ENCODE measurements at regions not wholly inside any gene's neighbourhood (a gene's known extent, or its start where the extent isn't known, plus 50 kb on each side); places are given as distances from the start of the nearest gene placed in this dataset.

- Mint-ChIP-seq H3K27ac (no peak overlapping the region), H3K4me1 (peaks cover 14% of the 10 kb centered on the region), H3K27me3 (ENCODE audit: insufficient read depth, low read depth, poor library complexity) (peaks cover 3% of the 10 kb centered on the region), H3K9me3 (peaks cover 18% of the 10 kb centered on the region), H3K4me3 (no peak overlapping the region), H3K36me3 (ENCODE audit: low read depth) (peaks cover 9% of the 10 kb centered on the region)
- Histone ChIP-seq H3K4me2 (no peak overlapping the region), H3K27ac (ENCODE audit: low read depth) (no peak overlapping the region), H3K27me3 (ENCODE audit: insufficient read depth) (no peaks in the 10 kb centered on the region), H3F3A (replicated peaks; ENCODE audit: low read depth) (no peaks in the 10 kb centered on the region), H4K20me1 (replicated peaks; ENCODE audit: insufficient read depth) (no peaks in the 10 kb centered on the region), H3K36me3 (ENCODE audit: insufficient read depth) (peaks cover 4% of the 10 kb centered on the region; the same call in 1 of the 2 replicates), H3K79me2 (replicated peaks; ENCODE audit: insufficient read depth) (no peaks in the 10 kb centered on the region), H3K9me2 (ENCODE audit: insufficient read depth) (no peaks in the 10 kb centered on the region), H3K4me3 (no peak overlapping the region), H2AFZ (no peak overlapping the region), H3K4me1 (ENCODE audit: insufficient read depth) (peaks cover 6% of the 10 kb centered on the region; the same call in 1 of the 2 replicates)
- ATAC-seq (no peak), DNase-seq (ENCODE audit: low spot score) (no peak)
- TF ChIP-seq ZNF114 (CRISPR knock-in tag; IDR thresholded peaks at IDR 0.05) = no peak
- TF ChIP-seq ZNF331 (CRISPR knock-in tag; IDR thresholded peaks at IDR 0.05; ENCODE audit: low read depth) = no peak
- TF ChIP-seq EZH2phosphoT487 (IDR thresholded peaks at IDR 0.05; ENCODE audit: unreplicated experiment) = no peak
- no peak for TF ChIP-seq ETS1 (IDR thresholded peaks at IDR 0.05)
- TF ChIP-seq NANOG (IDR thresholded peaks at IDR 0.05; ENCODE audit: borderline replicate concordance) = no peak
- TF ChIP-seq ZNF462 (CRISPR knock-in tag; IDR thresholded peaks at IDR 0.05) = no peak
- TF ChIP-seq CREB1 (CRISPR knock-in tag; IDR thresholded peaks at IDR 0.05; ENCODE audit: low read depth) = no peak
- no peak for TF ChIP-seq JUNB (IDR thresholded peaks at IDR 0.05; ENCODE audit: unreplicated experiment)
- TF ChIP-seq CTCF (conservative IDR thresholded peaks at IDR 0.05; ENCODE audit: low read depth in 2 of 2) = no peak
- TF ChIP-seq REST (IDR thresholded peaks at IDR 0.05; ENCODE audit: unreplicated experiment) = no peak
- TF ChIP-seq POLR2AphosphoS5 (IDR thresholded peaks at IDR 0.05; ENCODE audit: low read depth) = no peak
- no peak for TF ChIP-seq STAT1 (IDR thresholded peaks at IDR 0.05; ENCODE audit: unreplicated experiment)
- TF ChIP-seq EZH2 (IDR thresholded peaks at IDR 0.05; ENCODE audit: low read depth, unreplicated experiment) = no peak
Observed at GRCh38 chr12:33562401-33562800, 122.8 kb upstream of the SYT10 start.
